Natural killer cell (primary cell): ENCODE measurements at regions not wholly inside any gene's neighbourhood (a gene's known extent, or its start where the extent isn't known, plus 50 kb on each side); places are given as distances from the start of the nearest gene placed in this dataset.

ENCODE experiments used
- ATAC-seq, 3 donors: fragments of 150-1000 bp in 2 of 3; fragments of 200-7000 bp in 1 of 3; cut with Tn5 transposase; 1 replicate in 1 of 3; 2 replicates in 2 of 3; pipeline ENCODE4 v1.10.0; 2021; ENCODE audit warnings: mild to moderate bottlenecking in 2 of 3, moderate library complexity in 2 of 3
- DNase-seq, 2 donors: peaks; one replicate each; pipeline versions ENCODE4 v3.0.0 to v3.0.0-alpha.2; 2013 to 2021; ENCODE audit warnings: mixed read lengths in 1 of 2
- H3K27ac ChIP-seq: one replicate; pipeline ENCODE4 v1.5.1; 2013; ENCODE audit warnings: mild to moderate bottlenecking, low read length
- H3K27me3 ChIP-seq: one replicate; pipeline ENCODE4 v1.6.1; 2013; ENCODE audit warnings: low read length; ENCODE audit not compliant: control insufficient read depth, insufficient read depth
- H3K36me3 ChIP-seq: one replicate; pipeline ENCODE4 v1.6.1; 2013; ENCODE audit warnings: low read length; ENCODE audit not compliant: control insufficient read depth, insufficient read depth
- H3K4me1 ChIP-seq: one replicate; pipeline ENCODE4 v1.6.1; 2013; ENCODE audit warnings: low read length; ENCODE audit not compliant: control insufficient read depth, insufficient read depth
- H3K4me3 ChIP-seq: one replicate; pipeline ENCODE4 v1.5.1; 2013; ENCODE audit warnings: low read length
- H3K9me3 ChIP-seq: one replicate; pipeline ENCODE4 v1.6.1; 2013; ENCODE audit warnings: low read length; ENCODE audit not compliant: control insufficient read depth, insufficient read depth
- H3K27ac Mint-ChIP-seq, 2 donors: one replicate each; pipeline ENCODE4 v1.8.0; 2022; ENCODE audit warnings: mild to moderate bottlenecking in 2 of 2, mixed read lengths in 2 of 2, moderate library complexity in 1 of 2
- H3K27me3 Mint-ChIP-seq, 2 donors: one replicate each; pipeline ENCODE4 v1.8.0; 2022; ENCODE audit warnings: low read depth in 2 of 2, mixed read lengths in 2 of 2
- H3K36me3 Mint-ChIP-seq: one replicate; pipeline ENCODE4 v1.8.0; 2022; ENCODE audit warnings: mixed read lengths
- H3K4me1 Mint-ChIP-seq, 2 donors: one replicate each; pipeline ENCODE4 v1.8.0; 2022; ENCODE audit warnings: mixed read lengths in 2 of 2
- H3K4me3 Mint-ChIP-seq: one replicate; pipeline ENCODE4 v1.8.0; 2022; ENCODE audit warnings: mild to moderate bottlenecking, moderate library complexity, mixed read lengths
- H3K9me3 Mint-ChIP-seq, 2 donors: one replicate each; pipeline ENCODE4 v1.8.0; 2022; ENCODE audit warnings: mixed read lengths in 2 of 2
- CTCF ChIP-seq: fragments of 200-600 bp; IDR thresholded peaks from one replicate; pipeline ENCODE4 v1.8.0; 2022; ENCODE audit warnings: antibody characterized with exemption
- WGBS: methylation state at CpG from one replicate; pipeline ENCODE4 v1.1.7; 2013; ENCODE audit warnings: missing lambda C conversion rate; ENCODE audit not compliant: insufficient coverage; 5-methylcytosine and 5-hydroxymethylcytosine counted together
- intact Hi-C: fragments of 100-400 bp; cut with micrococcal nuclease; formaldehyde crosslinking; loops from one replicate; pipeline ENCODE4 v1.14.2; 2022

DNA sequence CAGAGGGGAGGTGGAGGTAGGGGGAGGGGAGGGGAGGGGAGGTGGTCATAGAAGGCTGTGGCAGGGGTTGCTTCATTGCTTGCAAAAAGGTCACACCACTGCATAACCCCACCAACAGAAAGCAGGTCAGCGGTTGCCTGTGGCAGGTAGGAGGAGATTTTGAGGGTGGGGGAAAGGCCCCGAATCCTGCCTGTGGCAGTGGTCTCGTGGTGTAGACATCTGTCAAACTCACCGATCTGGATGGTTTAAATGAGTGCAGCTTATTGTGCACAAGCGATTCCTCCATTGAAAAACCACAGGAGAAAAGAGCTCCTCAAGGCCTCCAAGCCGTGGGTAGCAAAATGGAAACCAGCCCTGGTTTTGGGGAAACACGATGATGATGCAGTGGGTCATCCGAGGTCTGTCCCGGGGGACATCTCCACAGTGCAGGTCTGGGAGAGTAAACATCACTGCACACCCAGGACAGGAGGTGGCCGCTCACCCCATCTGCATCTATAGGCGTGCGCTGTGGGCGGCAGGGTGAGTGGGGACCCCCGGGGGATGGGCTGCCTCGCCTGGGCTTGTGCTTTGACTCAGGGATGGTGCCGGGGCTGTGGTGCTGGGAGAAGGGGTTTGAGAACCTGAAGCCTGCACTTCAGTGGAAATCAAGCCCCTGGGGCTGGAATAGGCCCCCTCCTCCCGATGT is 112.3 kb downstream of the CRYAA start:
- H3K27me3 Mint-ChIP-seq: peaks cover 7 to 8% of the 10 kb centered on the region in 2 donors
- H3K4me3 ChIP-seq: no peak overlapping the region
- H3K4me3 Mint-ChIP-seq: no peak overlapping the region
- TF ChIP-seq CTCF: no peak
- no peaks in the 10 kb centered on the region for H3K9me3 Mint-ChIP-seq
- no peak for ATAC-seq
- intact Hi-C loops: no loop called here
- no peaks in the 10 kb centered on the region for H3K9me3 ChIP-seq
- H3K27ac Mint-ChIP-seq: no peak overlapping the region
- no peaks in the 10 kb centered on the region for H3K4me1 ChIP-seq
- H3K27ac ChIP-seq: no peak overlapping the region
- no peaks in the 10 kb centered on the region for H3K27me3 ChIP-seq
- 52% methylated on average over 16 of the region's 17 CpGs for WGBS
- peak in 1 of 2 donors; percentile 11 for DNase-seq
- H3K4me1 Mint-ChIP-seq: no peaks in the 10 kb centered on the region
- no peaks in the 10 kb centered on the region for H3K36me3 ChIP-seq
- H3K36me3 Mint-ChIP-seq: no peaks in the 10 kb centered on the region

- intact Hi-C loops: no loop called here
- no peak for DNase-seq
These were observed 110.7 kb downstream of the CRYAA start for GRCh38 chr21:43279578-43279894.

GRCh38 chr21:43278766-43279577 is 110.2 kb downstream of the CRYAA start:
- no peak for DNase-seq
- no peak for TF ChIP-seq CTCF
- no peaks in the 10 kb centered on the region for H3K4me1 Mint-ChIP-seq

More at GRCh38 chr21:43279578-43279894, 110.7 kb downstream of the CRYAA start:
- no peaks in the 10 kb centered on the region for H3K4me1 ChIP-seq
- 90% methylated on average over 11 of the region's 11 CpGs for WGBS
- Mint-ChIP-seq H3K9me3 (no peaks in the 10 kb centered on the region), H3K27me3 (peaks cover 10 to 14% of the 10 kb centered on the region in 2 donors), H3K27ac (no peak overlapping the region), H3K4me1 (no peaks in the 10 kb centered on the region), H3K36me3 (no peaks in the 10 kb centered on the region), H3K4me3 (no peak overlapping the region)
- peaks cover 4% of the 10 kb centered on the region for H3K27me3 ChIP-seq
- no peak for TF ChIP-seq CTCF
- H3K4me3 ChIP-seq: no peak overlapping the region
- H3K9me3 ChIP-seq: no peaks in the 10 kb centered on the region
- no peak overlapping the region for H3K27ac ChIP-seq
- H3K36me3 ChIP-seq: no peaks in the 10 kb centered on the region
- ATAC-seq: no peak

More at GRCh38 chr21:43278766-43279577, 110.2 kb downstream of the CRYAA start:
- ATAC-seq: no peak
- Histone ChIP-seq H3K36me3 (no peaks in the 10 kb centered on the region), H3K4me1 (no peaks in the 10 kb centered on the region), H3K27me3 (peaks cover 4% of the 10 kb centered on the region), H3K4me3 (no peak overlapping the region), H3K9me3 (no peaks in the 10 kb centered on the region), H3K27ac (no peak overlapping the region)
- Mint-ChIP-seq H3K27ac (no peak overlapping the region), H3K27me3 (peaks cover 10 to 14% of the 10 kb centered on the region in 2 donors), H3K9me3 (no peaks in the 10 kb centered on the region), H3K36me3 (no peaks in the 10 kb centered on the region), H3K4me3 (no peak overlapping the region)
- WGBS: 84% methylated on average over 32 of the region's 32 CpGs
- intact Hi-C loops: no loop called here
